Renal cortex interstitium (tissue), 11 donors: ENCODE measurements at regions not wholly inside any gene's neighbourhood (a gene's known extent, or its start where the extent isn't known, plus 50 kb on each side); places are given as distances from the start of the nearest gene placed in this dataset.
A peak's percentile ranks its signal among the peaks of the same experiment; 100 is the strongest.

Experiments used
- DNase-seq, 11 donors: peaks; one replicate each; pipeline ENCODE4 v3.0.0-alpha.2; 2013; ENCODE audit warnings: low read depth in 9 of 11, low spot score in 4 of 11; ENCODE audit errors: extremely low read depth in 1 of 11

DNA sequence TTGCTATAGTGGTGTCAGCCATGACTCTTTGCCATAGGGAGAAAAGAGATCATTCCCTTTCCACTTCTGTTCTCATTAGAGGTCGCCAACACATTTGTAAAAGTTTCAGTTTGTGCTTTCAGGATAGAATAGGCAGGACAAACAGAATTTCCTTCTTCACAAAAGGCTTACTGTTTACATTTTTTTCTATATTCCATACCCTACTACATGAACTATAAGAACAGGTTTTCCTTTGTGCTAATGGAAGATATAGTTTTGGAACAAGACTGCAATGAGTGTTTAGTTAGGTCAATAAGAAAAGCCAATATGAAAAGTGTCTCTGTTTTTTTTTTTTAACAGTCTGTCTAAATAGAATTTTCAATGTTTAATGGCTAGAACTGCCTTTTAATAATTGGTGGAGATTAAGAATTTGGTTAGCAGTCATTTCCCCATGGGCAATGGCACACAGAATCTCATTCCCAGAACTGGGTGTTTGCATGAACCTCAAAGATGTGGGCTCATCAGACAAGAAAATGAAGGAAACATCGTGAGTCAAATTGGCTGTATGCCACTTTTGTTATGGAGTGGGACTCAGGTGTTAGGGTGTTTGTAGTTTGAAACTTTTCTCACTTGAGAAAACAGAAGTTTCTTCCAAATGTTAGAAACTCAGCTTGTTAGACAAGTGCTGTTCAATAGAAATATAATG is 75.2 kb upstream of the PRLR start:
- DNase-seq, result no peak

DNA sequence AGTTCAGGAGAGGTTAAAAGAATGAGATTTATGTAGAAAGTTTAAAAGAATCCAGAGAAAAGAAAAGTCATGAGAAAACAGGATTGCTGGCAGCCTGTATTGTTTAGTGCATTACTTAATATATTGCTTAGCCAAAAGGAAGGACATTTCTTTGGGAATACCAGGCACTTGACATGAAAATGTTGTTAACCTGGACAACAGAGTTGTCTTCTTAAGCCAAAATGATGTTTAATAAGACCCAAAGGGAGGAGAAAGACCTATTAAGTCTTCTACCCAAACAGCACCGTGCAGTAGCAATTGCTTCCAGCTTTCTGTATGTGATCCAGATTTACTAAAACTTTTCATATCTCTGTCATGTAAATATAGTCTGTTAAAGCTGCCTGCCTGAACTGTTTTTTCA is 74.0 kb upstream of the PRLR start:
- DNase-seq, result no peak

DNA sequence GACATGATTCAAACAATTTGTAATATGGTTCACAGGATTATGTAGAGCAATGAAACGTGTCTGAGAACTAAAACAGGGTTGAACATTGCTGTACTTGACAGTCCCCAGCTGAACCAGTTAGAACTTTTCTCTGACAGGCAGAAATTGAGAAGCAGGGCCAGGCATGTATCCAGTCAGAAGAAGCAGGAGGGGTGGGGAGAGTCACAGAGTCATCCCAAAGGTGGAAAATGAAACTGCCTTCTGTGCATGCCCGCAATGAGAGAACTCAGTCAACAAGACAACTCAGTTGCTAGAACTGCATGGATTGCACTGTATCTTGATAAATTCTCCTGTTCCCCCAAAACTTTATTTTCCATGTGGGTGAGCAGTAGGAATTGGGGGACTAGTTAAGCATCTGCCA is 72.9 kb upstream of the PRLR start:
- DNase-seq, result no peak

DNA sequence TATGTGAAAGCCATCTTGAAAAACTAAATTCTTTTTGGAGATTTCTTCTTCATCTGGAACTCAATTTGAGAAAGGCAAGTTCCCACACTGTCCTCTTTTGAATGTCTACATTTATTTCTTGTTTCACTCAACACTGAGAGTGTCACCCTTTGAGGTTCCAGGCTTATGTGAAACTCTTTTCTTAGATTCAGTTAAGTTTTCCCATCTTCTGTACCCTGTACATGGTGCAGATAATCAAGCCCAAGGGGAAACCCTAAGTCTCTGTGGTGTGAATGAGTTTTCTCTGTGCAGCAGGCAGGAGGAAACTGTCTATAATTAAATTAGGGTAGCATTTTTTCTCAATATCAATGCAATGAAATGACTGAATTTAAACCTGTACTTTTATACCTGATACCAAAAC is 72.3 kb upstream of the PRLR start:
- DNase-seq, result no peak

DNA sequence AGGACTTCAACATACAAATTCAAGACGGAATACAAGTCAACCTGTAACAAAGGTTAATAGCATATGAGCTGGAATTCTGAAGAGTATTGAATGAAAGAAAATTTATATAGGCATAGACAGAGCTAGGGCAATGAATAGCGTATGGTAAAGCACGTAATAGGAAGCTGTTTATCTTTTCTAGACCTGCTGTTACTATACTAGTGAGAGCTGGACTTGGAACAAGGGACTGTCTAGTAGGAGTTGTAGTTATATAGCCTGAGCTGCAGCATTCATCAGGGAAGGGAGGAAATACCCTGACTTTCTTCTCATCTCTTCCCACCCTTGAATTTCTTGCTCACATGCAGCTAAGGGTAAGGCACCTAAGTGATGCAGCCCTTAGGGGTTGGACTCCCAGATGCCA is 67.5 kb upstream of the PRLR start:
- no peak for DNase-seq

DNA sequence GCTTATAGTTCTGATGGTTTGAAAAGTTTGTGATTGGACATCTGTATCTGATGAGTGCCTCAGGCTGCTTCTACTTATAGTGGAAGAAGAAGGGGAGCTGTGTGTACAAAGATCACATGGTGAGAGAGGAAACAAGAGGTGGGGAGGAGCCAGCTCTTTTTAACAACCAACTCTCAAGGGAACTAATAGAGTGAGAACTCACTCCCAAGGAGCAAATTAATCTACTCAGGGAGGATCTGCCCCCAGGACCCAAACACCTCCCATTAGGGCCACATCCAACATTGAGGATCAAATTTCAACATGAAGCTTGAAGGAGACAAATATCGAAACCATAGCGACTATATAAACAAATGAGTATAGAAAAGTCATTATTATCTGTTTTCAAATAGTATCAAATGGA is 64.7 kb upstream of the PRLR start:
- DNase-seq, result peak in 1 of 11 donors; percentile 20

DNA sequence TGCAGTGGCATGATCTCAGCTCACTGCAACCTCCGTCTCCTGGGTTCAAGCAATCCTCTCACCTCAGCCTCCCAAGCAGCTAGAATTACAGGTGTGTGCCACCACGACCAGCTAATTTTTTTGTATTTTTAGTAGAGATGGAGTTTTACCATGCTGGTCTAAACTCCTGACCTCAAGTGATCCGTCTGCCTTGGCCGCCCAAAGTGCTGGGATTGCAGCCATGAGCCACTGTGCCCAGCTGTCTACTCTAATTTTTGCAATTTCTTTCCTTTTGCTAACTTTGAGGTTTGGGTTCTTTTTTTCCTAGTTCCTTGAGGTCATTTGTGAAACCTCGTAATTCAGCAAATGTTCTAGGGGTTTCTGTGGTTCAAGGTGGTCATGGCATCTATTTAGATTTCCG is 63.7 kb upstream of the PRLR start:
- no peak for DNase-seq

DNA sequence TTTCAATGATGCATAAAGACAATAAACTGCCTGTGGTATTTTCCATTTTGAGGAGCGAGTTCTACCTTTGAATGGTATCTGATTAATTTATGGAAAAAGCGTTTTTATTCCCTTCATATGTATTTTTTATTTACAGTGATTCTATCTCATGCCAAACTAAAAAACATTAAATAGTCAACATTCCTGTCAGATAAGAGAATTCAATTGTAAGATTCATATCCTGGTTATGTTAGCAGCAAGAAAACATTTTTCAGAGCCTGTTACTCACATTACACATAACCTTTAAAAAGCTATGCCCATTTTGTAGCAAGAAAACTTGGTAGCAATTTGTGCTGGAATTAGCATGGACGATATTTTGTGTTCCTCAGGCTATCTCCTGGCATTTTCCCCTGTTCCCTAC is 55.1 kb upstream of the PRLR start:
- DNase-seq, result no peak

DNA sequence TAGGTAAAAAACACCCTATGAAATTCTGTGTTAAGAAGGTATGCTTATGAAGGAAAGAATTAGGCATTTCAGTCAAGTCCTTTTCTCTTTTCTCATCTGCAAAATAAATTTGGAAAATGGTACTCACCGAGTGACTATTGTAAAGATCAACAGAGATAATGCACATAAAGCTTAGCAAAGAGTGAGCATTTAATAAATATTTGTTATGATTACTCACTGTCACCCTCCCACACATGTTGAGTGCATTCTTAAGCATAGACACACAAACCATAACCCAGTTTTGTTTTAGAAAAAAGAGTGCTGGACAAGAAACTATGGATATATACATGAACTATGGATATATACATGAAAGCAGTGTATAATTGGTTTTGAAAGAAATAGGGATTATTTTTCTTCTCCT is 54.7 kb upstream of the PRLR start:
- DNase-seq, result no peak

DNA sequence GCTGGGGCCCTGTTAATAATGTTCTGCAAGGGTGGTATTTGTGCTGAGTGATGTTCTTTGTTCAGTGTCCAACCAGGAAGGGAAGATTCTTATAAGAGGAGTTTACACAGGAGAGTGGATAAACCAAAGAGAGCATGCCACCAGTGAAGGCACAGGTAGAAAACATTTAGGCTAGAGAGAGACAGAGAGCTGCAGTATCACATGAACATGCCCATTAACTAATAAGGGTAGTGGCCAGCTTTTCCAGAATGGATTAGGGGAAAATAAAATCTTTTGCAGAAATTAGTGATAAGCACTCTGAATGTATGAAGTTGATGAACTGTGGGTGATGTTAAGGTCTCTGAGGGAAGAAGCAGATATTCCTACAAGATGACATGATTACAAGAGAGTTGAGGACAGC is 54.1 kb upstream of the PRLR start:
- no peak for DNase-seq

DNA sequence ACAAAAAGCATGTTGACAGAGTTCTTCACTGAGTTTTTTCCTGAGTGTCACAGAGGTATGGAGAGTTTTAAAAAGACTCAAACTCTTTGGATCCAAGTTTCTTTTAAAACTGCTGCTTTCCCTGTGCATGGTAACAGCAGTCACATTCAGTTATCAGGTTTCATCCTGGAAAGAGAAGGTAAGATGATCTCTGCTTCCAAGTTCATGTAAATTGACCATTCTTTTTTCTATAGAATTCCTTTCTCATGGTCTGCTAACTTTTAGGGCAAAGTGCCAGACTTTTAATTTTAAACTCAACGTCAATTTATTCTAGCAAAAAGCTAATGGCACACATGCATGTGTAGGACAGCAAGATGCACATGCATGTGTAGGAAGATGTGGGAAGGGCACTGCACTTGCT is 52.5 kb upstream of the PRLR start:
- DNase-seq, result peak in 5 of 11 donors; percentile 5 to 27 (median 18)

DNA sequence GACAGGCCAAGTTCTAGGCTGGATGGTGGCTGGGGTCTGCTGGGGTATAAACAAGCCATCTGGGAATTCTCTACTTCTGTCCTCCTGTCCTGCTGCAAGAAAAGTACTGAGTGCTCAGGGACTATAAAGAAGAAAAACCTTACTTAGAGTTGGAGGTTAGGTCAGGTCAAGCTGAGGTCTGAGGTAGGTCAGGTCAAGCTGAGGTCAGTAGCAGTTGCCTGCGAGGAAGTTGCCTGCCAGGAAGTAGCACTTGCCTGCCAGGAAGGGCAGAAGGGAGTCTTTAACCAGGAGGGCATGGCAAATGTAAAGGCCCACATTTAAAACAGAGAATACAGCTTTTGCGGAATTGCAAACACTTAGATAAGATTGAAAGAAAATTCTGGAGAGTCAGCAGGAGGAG is 51.3 kb upstream of the PRLR start:
- DNase-seq, result no peak
